NCI-H2107 treated with DMSO at 0.1 percent for 48 hours (cell line): ENCODE measurements at regions not wholly inside any gene's neighbourhood (a gene's known extent, or its start where the extent isn't known, plus 50 kb on each side); places are given as distances from the start of the nearest gene placed in this dataset.

Experiments
- DNase-seq: peaks from one replicate; lab custom pipeline; 2025; ENCODE audit not compliant: unreplicated experiment; lab: John Stamatoyannopoulos, UW

GRCh38 chr5:67487862-67488261 is 291.3 kb upstream of the CD180 start:
- DNase-seq = no peak

- no peak for DNase-seq
Measured at GRCh38 chr5:67483453-67484030, 286.9 kb upstream of the CD180 start.

GRCh38 chr5:67481362-67481761 is 284.8 kb upstream of the CD180 start:
- DNase-seq = no peak

- no peak for DNase-seq
Measured at GRCh38 chr5:67478337-67478736, 281.7 kb upstream of the CD180 start.

- no peak for DNase-seq
Measured at GRCh38 chr5:67476995-67477394, 280.4 kb upstream of the CD180 start.

GRCh38 chr5:67476531-67476930 is 279.9 kb upstream of the CD180 start:
- DNase-seq = no peak

GRCh38 chr5:67475489-67475888 is 278.9 kb upstream of the CD180 start:
- DNase-seq = no peak

GRCh38 chr5:67474597-67475238 is 278.1 kb upstream of the CD180 start:
- no peak for DNase-seq

GRCh38 chr5:67467110-67467509 is 270.5 kb upstream of the CD180 start:
- DNase-seq = no peak

- no peak for DNase-seq
Measured at GRCh38 chr5:67465537-67466207, 269.1 kb upstream of the CD180 start.

GRCh38 chr5:67462147-67462546 is 265.5 kb upstream of the CD180 start:
- DNase-seq = no peak

- DNase-seq = no peak
Measured at GRCh38 chr5:67459253-67459652, 262.7 kb upstream of the CD180 start.

- DNase-seq = no peak
Measured at GRCh38 chr5:67455970-67456369, 259.4 kb upstream of the CD180 start.

GRCh38 chr5:67454957-67455561 is 258.5 kb upstream of the CD180 start:
- no peak for DNase-seq

GRCh38 chr5:67453111-67453905 is 256.7 kb upstream of the CD180 start:
- no peak for DNase-seq

GRCh38 chr5:67451640-67452279 is 255.2 kb upstream of the CD180 start:
- no peak for DNase-seq

GRCh38 chr5:67447732-67448131 is 251.1 kb upstream of the CD180 start:
- DNase-seq = no peak

- DNase-seq = no peak
Measured at GRCh38 chr5:67437905-67438845, 241.6 kb upstream of the CD180 start.

GRCh38 chr5:67435032-67435431 is 238.4 kb upstream of the CD180 start:
- DNase-seq = no peak

- DNase-seq = no peak
Measured at GRCh38 chr5:67434466-67434865, 237.9 kb upstream of the CD180 start.
